AG08396 (cell line): ENCODE measurements at regions not wholly inside any gene's neighbourhood (a gene's known extent, or its start where the extent isn't known, plus 50 kb on each side); places are given as distances from the start of the nearest gene placed in this dataset.

Source experiments
- DNase-seq: peaks from one replicate; pipeline ENCODE4 v3.0.0; 2012; ENCODE audit warnings: low spot score, mixed read lengths

GRCh38 chr15:97346221-97346620, 614.3 kb upstream of the ARRDC4 start:
- no peak for DNase-seq

- DNase-seq, result no peak
These were observed 609.7 kb upstream of the ARRDC4 start for GRCh38 chr15:97350813-97351212.

- DNase-seq, result no peak
These were observed 577.0 kb upstream of the ARRDC4 start for GRCh38 chr15:97383516-97383915.

GRCh38 chr15:97386940-97387339, 573.6 kb upstream of the ARRDC4 start:
- no peak for DNase-seq

- DNase-seq, result no peak
These were observed 559.3 kb upstream of the ARRDC4 start for GRCh38 chr15:97401195-97401594.

DNA sequence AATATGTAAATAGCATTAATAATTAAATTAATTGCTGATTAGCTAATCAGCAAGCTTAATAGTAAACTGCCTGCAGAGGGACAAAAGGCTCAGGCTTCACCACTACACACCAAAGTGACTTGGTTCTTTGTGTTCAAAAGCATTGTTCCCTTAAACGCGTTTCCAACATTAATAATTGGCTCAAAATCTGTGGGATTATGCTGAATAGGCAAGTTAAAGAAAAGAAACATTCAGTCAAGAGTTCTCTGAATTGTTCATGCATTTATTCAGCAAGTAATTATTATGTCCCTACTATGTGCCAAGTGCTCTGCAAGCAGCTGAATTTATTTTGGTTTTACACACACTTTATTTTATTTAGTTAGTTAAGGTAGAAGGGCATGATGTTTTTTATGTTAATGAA, 558.5 kb upstream of the ARRDC4 start:
- DNase-seq, result no peak

GRCh38 chr15:97406841-97407240, 553.7 kb upstream of the ARRDC4 start:
- DNase-seq, result no peak

DNA sequence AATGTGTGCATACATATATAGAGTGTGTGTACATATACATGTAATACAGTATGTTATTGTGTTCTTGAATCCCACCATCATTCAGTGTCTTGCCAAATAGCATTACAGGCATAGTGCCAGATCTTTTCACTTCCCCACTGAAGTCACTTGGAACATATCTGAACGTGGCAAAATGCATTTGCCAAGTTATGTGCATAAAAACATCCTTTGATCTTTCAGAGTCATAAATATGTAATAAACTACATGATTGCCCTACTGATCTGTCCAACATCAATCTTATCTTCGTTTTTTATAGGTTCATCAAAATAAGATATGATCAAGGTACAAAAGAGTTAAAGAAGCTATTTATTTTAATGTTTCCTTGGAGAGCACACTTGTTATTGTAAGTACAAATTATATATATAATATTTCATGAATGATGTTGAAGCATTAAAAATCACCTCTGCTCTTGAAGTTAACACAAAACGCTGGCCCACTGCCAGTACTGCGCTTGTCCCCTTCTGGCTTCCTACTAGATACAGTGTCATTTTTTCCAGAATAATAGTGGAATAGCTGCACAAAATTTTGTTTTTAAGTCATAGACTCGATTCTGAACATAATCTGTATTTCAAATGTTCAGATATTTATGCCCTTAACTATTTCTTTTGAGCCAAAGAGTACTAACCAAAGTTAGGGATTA, 549.5 kb upstream of the ARRDC4 start:
- no peak for DNase-seq

- DNase-seq, result no peak
These were observed 540.4 kb upstream of the ARRDC4 start for GRCh38 chr15:97420130-97420529.

DNA sequence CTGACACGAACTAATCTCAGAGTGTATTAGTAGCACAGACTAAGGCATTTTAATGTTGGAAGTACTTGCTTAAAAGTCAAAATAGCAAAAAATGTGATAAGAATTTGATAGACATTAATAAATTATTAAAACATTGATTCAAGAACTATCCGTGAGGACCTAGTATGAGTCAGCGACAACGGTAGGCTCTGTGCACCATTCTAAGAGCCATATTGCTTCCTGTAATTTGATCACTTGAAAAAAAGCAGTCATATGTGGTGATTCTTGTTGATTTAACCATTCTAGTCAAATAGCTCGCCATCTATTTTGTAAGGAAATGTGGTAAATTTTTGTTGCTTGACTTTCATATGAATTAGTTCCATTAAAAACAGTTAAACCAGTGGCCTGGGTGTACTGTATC, 534.9 kb upstream of the ARRDC4 start:
- DNase-seq, result no peak

GRCh38 chr15:97443101-97443500, 517.4 kb upstream of the ARRDC4 start:
- DNase-seq, result no peak

DNA sequence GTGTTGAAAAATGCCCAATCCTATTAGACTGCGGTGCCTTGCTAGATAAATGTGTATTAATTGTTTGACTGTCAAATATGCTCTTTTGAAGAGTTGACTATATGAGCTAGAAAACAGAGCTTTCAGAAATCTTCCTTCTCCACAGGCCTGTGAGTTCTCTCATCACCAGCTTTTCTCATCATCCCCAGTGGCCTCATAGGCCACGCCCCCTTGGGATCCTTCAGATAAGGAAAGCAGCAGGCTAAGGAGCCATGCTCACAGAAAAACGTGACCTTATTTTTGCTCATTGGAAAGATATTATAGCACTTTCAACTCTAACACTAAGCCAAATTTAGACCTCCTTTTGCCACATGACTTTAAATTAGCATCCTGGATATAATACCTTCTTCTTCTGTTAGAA, 514.4 kb upstream of the ARRDC4 start:
- DNase-seq, result no peak

- DNase-seq, result no peak
These were observed 503.8 kb upstream of the ARRDC4 start for GRCh38 chr15:97456521-97457202.

- DNase-seq, result no peak
These were observed 503.2 kb upstream of the ARRDC4 start for GRCh38 chr15:97457203-97457847.

- no peak for DNase-seq
These were observed 500.7 kb upstream of the ARRDC4 start for GRCh38 chr15:97459771-97460170.

- no peak for DNase-seq
These were observed 499.3 kb upstream of the ARRDC4 start for GRCh38 chr15:97461226-97461625.

- no peak for DNase-seq
These were observed 496.8 kb upstream of the ARRDC4 start for GRCh38 chr15:97463696-97464095.

GRCh38 chr15:97470417-97470816, 490.1 kb upstream of the ARRDC4 start:
- DNase-seq, result no peak

DNA sequence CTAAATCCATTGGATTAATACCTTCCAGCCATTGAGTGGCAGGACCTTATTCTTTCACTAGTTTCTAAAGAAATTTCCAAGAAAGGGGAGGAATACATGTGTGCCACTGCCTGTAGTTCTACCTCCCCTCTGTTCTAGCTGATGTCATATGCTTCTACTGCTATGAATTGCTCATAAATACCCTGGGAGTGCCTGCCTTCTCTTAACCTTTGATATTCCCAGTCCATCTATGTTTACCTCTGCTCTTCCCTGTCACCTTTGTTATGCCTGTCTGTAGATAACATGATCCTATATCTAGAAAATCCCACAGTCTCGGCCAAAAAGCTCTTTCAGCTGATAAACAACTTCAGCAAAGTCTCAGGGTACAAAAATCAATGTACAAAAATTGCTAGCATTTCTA, 486.9 kb upstream of the ARRDC4 start:
- DNase-seq, result no peak

DNA sequence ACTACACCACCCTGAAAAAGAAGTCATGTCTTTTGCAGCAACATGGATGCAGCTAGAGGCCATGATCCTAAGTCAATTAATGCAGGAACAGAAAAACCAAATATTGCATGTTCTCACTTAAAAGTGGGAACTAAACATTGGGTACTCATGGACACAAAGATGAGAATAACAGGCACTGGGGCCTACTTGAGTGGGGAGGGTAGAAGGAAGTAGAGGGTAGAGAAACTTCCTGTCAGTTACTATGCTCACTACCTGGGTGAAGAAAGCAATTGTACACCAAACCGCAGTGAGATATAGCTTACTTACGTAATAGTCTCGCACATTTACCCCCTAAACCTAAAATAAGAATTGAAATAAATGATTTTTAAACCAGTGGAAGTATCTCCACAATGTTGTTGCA, 480.5 kb upstream of the ARRDC4 start:
- DNase-seq, result no peak

- no peak for DNase-seq
These were observed 478.0 kb upstream of the ARRDC4 start for GRCh38 chr15:97482521-97482920.

- no peak for DNase-seq
These were observed 477.3 kb upstream of the ARRDC4 start for GRCh38 chr15:97483232-97483631.

DNA sequence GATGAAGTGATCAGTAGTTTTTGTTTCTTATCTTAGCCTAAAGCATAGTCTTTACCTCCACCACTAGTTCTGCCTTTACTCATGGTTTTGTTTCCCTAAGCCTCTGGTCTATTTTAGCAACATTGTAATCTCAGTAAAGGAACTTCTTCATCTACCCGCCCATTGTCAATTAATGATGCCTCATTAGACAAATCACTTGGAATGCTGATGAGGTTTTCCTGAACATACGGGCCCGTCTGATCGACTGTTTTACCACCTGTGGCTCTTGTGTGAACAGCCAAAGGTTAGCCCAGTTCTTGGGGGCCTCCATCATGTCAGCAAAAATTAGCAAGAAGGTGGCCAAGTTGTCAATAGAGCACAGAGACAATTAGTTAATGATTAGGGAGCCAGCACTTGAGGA, 470.1 kb upstream of the ARRDC4 start:
- DNase-seq, result no peak

GRCh38 chr15:97501291-97501690, 459.2 kb upstream of the ARRDC4 start:
- no peak for DNase-seq
